IPS-11a (cell line): ENCODE measurements at regions not wholly inside any gene's neighbourhood (a gene's known extent, or its start where the extent isn't known, plus 50 kb on each side); places are given as distances from the start of the nearest gene placed in this dataset.

Experiments
- H3K4me3 ChIP-seq: one replicate; pipeline ENCODE4 v1.5.1; 2013; ENCODE audit warnings: low read depth, low read length, control low read depth

DNA sequence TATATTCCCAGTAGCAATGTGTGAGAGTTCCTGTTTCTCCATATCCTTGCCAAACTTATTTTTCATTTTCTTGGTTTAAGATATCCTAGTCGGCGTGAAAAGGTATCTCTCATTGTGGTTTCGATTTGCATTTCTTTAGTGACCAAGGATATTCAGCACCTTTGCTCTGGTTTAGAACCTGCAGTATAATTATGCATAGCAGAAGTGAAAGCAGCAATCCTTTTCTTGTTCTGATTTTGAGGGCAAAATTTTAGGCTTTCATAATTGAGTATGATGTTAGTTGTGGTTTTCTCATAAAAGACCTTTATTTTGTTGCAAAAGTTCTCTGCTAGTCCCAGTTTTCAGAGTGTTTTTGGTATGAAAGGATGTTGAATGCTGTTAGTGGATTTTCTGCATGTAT, 491.0 kb downstream of the FGF9 start:
- H3K4me3 ChIP-seq = no peak overlapping the region

DNA sequence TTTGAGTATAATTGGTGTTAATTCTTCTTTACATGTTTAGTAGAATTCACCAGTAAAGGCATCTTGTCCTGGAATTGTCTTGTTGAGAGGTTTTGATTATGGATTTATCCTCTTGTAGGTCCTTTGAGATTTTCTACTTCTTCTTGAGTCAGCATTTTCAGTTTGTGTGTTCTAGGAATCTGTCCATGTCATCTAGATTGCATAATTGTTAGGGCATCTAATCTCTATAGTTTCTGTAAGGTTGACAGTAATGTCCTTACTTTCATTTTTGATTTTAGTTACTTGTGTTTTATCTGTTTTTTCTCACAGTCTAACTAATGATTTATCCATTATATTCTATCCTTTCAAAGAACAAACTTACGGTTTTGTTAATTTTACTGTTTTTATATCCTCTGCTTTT, 492.0 kb downstream of the FGF9 start:
- H3K4me3 ChIP-seq = no peak overlapping the region

- H3K4me3 ChIP-seq = no peak overlapping the region
Measured at GRCh38 chr13:22168437-22169190, 497.7 kb downstream of the FGF9 start.

DNA sequence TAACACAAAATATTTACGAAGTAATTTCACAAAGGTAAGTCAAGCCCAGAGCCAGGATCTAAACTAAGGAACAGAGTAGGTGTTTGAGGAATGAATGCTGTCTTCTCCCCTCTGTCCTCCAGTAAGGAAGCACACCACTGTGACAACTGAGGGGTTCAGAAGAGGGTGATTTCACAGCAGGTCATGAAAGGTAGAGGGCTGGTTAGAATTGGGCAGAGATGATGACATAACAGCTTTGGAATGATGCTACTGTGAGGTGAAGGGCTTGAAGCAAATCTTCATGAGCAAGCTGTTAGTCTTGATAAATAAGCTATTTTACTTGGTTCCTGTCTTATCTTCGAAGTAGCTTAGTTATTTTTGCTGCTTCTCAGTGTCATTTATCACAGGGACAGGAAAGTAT, 498.6 kb downstream of the FGF9 start:
- no peak overlapping the region for H3K4me3 ChIP-seq

DNA sequence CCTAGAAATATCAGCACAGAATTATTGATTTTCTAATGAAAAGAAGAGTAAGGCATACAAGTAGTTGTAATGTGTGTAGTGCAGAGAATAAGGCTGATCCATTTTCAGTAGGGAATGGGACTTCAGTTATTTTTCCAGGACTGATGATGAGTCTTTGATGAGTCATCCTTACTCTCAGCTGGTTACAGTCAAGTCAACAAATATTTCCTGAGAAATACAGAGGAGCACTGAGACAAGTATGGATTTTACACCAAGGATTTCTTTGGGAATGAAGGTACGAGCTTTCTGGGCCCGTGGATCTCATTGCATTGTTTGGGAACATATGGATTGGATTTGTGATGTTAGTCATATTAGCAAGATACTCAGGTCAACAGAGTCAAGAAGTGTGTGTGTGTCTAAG, 502.7 kb downstream of the FGF9 start:
- H3K4me3 ChIP-seq = no peak overlapping the region

- no peak overlapping the region for H3K4me3 ChIP-seq
Measured at GRCh38 chr13:22175241-22175640, 504.4 kb downstream of the FGF9 start.

GRCh38 chr13:22175815-22176214, 504.9 kb downstream of the FGF9 start:
- no peak overlapping the region for H3K4me3 ChIP-seq

GRCh38 chr13:22176968-22177520, 506.2 kb downstream of the FGF9 start:
- H3K4me3 ChIP-seq = no peak overlapping the region

DNA sequence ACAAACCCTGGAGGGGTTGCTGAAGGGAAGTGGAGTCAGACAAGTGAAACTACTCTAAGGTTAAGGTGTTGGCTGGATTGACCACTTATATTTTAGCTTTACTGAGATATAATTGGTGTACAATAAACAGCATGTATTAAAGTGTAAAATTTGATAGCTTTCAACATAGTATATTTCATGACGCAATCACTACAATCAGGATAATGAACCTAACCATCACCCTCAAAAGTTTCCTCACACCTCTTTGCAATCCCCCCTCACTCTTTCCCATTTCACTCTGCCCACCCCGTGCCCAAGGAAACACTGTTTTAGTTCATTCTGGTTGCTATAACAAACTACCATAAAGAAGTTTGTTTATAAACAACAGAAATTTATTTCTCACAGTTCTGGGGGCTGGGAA, 508.0 kb downstream of the FGF9 start:
- no peak overlapping the region for H3K4me3 ChIP-seq

- H3K4me3 ChIP-seq = no peak overlapping the region
Measured at GRCh38 chr13:22187329-22187728, 516.5 kb downstream of the FGF9 start.

DNA sequence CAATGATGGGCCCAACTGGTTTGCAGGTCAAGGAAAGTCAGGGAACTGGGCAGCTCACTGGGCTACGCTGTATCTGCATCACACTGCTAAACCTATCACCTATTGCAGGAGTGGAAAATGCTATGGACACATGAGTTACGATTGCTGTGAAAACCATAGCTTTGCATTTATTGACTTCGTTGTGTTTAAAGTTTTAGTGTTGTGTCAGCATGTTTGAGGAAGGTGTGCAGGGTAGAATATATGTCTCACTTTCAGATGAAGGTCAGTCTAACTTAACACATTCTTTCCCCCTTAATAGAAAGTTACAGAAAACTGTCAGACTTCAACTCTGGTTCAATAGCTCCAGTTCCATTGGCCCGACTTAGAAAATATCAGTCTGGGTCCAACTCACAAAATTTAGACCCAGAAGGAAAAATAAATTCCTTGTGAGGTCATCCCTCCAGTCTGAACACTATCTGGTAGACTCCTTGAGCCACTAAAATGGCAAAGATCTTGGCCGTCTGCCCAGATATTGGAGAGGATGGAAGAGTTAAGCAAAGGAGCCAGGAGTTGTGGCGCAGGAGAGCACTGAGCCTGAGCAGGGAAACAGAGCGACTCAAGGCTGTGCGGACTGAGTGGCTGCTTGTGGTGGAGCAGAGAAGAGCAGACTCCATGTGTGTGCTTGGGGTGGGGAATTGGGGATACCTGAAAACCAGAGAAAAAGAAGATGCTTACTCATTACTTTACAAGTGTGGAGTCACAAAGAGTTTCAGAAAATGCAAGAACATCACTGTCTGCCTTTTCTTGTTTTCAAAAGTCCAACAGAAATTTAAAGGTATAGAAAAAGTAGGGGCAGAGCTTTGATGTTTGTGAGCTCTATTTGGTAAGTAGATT, 518.5 kb downstream of the FGF9 start:
- no peak overlapping the region for H3K4me3 ChIP-seq

DNA sequence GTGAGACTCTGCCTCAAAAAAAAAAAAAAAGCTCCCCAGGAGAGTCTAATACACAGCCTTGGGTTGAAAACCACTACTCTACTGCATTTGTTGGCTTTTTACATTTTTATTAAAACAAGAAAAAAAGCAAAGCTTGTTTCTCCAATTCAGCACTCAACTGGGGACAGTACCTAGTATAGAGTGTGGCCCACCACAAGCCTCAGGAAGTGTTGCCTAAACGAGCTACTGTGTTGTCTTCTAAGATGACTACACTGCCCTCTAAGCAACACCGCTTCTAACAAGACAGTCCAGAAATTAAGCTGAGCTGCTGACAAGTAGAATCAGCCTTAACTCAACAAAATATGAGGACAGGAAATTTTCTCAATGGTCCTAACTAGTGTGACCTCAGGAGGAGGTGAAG, 522.2 kb downstream of the FGF9 start:
- H3K4me3 ChIP-seq = no peak overlapping the region

GRCh38 chr13:22194106-22194805, 523.4 kb downstream of the FGF9 start:
- no peak overlapping the region for H3K4me3 ChIP-seq

- H3K4me3 ChIP-seq = no peak overlapping the region
Measured at GRCh38 chr13:22195726-22196125, 524.9 kb downstream of the FGF9 start.

GRCh38 chr13:22196777-22197176, 525.9 kb downstream of the FGF9 start:
- no peak overlapping the region for H3K4me3 ChIP-seq

GRCh38 chr13:22198001-22198400, 527.1 kb downstream of the FGF9 start:
- no peak overlapping the region for H3K4me3 ChIP-seq

DNA sequence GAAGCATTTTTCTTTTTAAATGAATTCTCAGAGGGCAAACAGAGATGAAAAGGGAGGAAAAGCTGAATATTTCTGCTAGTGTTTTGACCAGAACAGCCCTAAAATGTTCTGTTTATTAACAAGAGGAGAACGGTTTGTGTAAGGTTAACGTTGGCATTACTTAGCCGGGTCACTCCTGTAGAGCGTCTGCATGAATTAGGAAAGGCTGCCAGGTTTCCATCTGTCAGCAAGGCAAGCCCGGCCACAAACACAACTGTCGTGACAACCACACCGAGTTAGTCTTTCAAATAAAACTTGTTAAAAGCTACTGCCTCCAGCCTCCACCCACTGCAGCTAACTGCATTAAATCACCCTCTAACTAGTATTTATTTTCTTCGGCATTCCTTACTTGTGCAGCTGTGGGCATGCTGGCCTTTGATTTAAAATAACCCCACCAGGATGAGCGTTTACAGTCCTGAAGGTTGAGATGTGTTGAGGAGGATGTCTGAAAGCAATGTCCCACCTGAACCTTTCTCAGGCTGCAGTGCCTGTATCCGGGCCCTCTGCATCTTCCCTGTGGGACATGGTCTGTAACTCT, 527.9 kb downstream of the FGF9 start:
- no peak overlapping the region for H3K4me3 ChIP-seq

GRCh38 chr13:22200440-22200839, 529.6 kb downstream of the FGF9 start:
- no peak overlapping the region for H3K4me3 ChIP-seq

DNA sequence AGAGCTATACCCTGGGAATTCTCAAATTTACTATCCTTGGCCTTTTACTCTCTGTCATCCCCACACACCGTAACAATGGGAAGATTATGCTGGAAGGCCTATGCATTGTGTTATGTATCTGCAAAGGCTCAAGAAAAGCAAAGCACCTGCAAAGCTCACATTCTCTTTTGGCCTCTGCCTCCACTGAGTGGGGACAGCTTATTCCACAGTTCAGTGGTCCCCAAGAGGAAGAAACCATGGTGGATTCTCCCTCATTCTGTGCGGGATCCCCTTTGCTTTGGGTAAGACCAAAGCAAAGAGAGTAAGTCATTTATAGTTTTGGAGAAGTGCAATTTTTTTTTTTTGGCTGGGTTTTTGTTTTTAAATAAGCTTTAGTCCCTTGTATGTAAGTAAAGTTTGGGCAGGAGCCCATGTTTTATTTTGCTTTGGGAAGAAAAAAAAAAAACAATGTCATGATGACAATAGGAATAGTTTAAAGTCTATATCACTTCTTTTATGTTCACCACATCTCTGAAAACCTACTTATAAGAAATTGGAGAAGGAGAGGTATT, 530.6 kb downstream of the FGF9 start:
- no peak overlapping the region for H3K4me3 ChIP-seq

- no peak overlapping the region for H3K4me3 ChIP-seq
Measured at GRCh38 chr13:22210134-22210930, 539.5 kb downstream of the FGF9 start.
